GM12878 (cell line): ENCODE measurements at regions not wholly inside any gene's neighbourhood (a gene's known extent, or its start where the extent isn't known, plus 50 kb on each side); places are given as distances from the start of the nearest gene placed in this dataset.

Experiments used
- ATAC-seq: fragments of 200-7000 bp; cut with Tn5 transposase; 3 replicates; pipeline ENCODE4 v1.9.1; 2020; ENCODE audit warnings: mild to moderate bottlenecking, moderate library complexity
- BruUV-seq: library from RNA; stranded (reverse); fragments of 400-500 nt; replicated peaks from 2 replicates; lab custom pipeline; 2021; lab: Mats Ljungman, UMichigan
- CTCF ChIA-PET: fragments of 300-600 bp; sonication (Branson Sonifier 250); formaldehyde crosslinking; extraction: SDS; loops from one replicate; lab custom pipeline; 2021; ENCODE audit warnings: inconsistent platforms; lab: Yijun Ruan, JAX
- POLR2A ChIA-PET: fragments of 350-600 bp; formaldehyde crosslinking; extraction: SDS; loops from one replicate; lab custom pipeline; 2021; ENCODE audit warnings: inconsistent platforms; lab: Charles Lee
- RAD21 ChIA-PET: fragments of 300-600 bp; sonication (Branson Sonifier 250); formaldehyde crosslinking; loops from one replicate; lab custom pipeline; 2023; ENCODE audit warnings: antibody characterized with exemption; ENCODE audit not compliant: unreplicated experiment; lab: Charles Lee
- SMC1A ChIA-PET: fragments of 300-600 bp; sonication (Branson Sonifier 250); formaldehyde crosslinking; loops from one replicate; lab custom pipeline; 2023; ENCODE audit not compliant: unreplicated experiment, uncharacterized antibody; lab: Charles Lee
- DNase-seq: peaks from one replicate; pipeline ENCODE4 v3.0.0-alpha.2; 2011; ENCODE audit warnings: low read depth, low spot score
- FAIRE-seq: peaks from 3 replicates; lab custom pipeline; 2011; peaks lifted over from hg19 to GRCh38; lab: Jason Lieb, UNC
- H2AFZ ChIP-seq: 2 replicates; pipeline ENCODE4 v1.6.0; 2011; ENCODE audit warnings: low read depth, low read length, control low read depth; ENCODE audit not compliant: control insufficient read depth
- H3K27ac ChIP-seq: 2 replicates; pipeline ENCODE4 v1.5.1; 2011; ENCODE audit warnings: control low read depth; ENCODE audit not compliant: control insufficient read depth, insufficient read depth
- H3K27me3 ChIP-seq, 2 experiments: replicated peaks in 1 of 2; 2 replicates each; pipeline versions ENCODE4 v1.6.0 to v1.6.1; 2011; ENCODE audit warnings: low read length in 1 of 2; ENCODE audit not compliant: control insufficient read depth in 2 of 2, insufficient read depth in 2 of 2
- H3K36me3 ChIP-seq, 2 experiments: 2 replicates each; pipeline ENCODE4 v1.5.1; 2011; ENCODE audit warnings: low read length in 1 of 2; ENCODE audit not compliant: control insufficient read depth in 2 of 2, insufficient read depth in 2 of 2
- H3K4me1 ChIP-seq: 2 replicates; pipeline ENCODE4 v1.6.1; 2011; ENCODE audit warnings: mild to moderate bottlenecking, low read length, moderate library complexity, mixed read lengths; ENCODE audit not compliant: control insufficient read depth, insufficient read depth
- H3K4me2 ChIP-seq: 2 replicates; pipeline ENCODE4 v1.6.0; 2011; ENCODE audit warnings: control low read depth; ENCODE audit not compliant: control insufficient read depth, insufficient read depth
- H3K4me3 ChIP-seq: fragments of 200-600 bp; sonication (generic); 2 replicates; pipeline ENCODE4 v1.5.1; 2016
- H3K79me2 ChIP-seq: 2 replicates; pipeline ENCODE4 v1.6.0; 2011; ENCODE audit warnings: low read length; ENCODE audit not compliant: control insufficient read depth, insufficient read depth
- H3K9ac ChIP-seq: 2 replicates; pipeline ENCODE4 v1.8.0; 2011; ENCODE audit warnings: low read length, control low read depth, mixed read lengths; ENCODE audit not compliant: control insufficient read depth, insufficient read depth
- H3K9me3 ChIP-seq: replicated peaks from 3 replicates; pipeline ENCODE4 v1.5.1; 2011; ENCODE audit warnings: mild to moderate bottlenecking, low read length; ENCODE audit not compliant: control insufficient read depth, insufficient read depth
- H4K20me1 ChIP-seq: 2 replicates; pipeline ENCODE4 v1.6.0; 2011; ENCODE audit not compliant: control insufficient read depth, insufficient read depth
- CEBPZ ChIP-seq: fragments of 150-350 bp; IDR thresholded peaks from 2 replicates; pipeline ENCODE4 v1.6.1; 2016; ENCODE audit warnings: low read depth, low read length
- JUNB ChIP-seq: IDR thresholded peaks from 2 replicates; pipeline ENCODE4 v1.6.1; 2016; ENCODE audit warnings: antibody characterized with exemption, mild to moderate bottlenecking
- NR2F1 ChIP-seq: fragments of 450-650 bp; conservative IDR thresholded peaks from 2 replicates; pipeline ENCODE4 v1.6.1; 2017; ENCODE audit warnings: mild to moderate bottlenecking
- ZBTB4 ChIP-seq: fragments of 450-650 bp; formaldehyde crosslinking; IDR thresholded peaks from 2 replicates; pipeline ENCODE4 v1.4.0; 2022; ENCODE audit warnings: mild to moderate bottlenecking, moderate library complexity
- WGBS: methylation state at CpG from one replicate; pipeline ENCODE4 v1.1.6; 2016; ENCODE audit warnings: low lambda C conversion rate; ENCODE audit not compliant: insufficient replicate concordance, insufficient coverage; ENCODE audit errors: missing lambda C conversion rate; 5-methylcytosine and 5-hydroxymethylcytosine counted together
- in situ Hi-C: fragments of 300-500 bp; cut with MboI; formaldehyde crosslinking; loops from 9 replicates; pipeline ENCODE4 v1.14.3; 2018; ENCODE audit warnings: mixed read lengths
- intact Hi-C: fragments of 100-400 bp; cut with micrococcal nuclease; formaldehyde crosslinking; loops from one replicate; pipeline ENCODE4 v1.14.2; 2022; ENCODE audit not compliant: unreplicated experiment
- TF ChIP-seq, protein P1 (sequence below): fragments of 450-650 bp; IDR thresholded peaks from 2 replicates; pipeline ENCODE4 v1.6.1; 2017; ENCODE audit warnings: mild to moderate bottlenecking, moderate library complexity

DNA sequence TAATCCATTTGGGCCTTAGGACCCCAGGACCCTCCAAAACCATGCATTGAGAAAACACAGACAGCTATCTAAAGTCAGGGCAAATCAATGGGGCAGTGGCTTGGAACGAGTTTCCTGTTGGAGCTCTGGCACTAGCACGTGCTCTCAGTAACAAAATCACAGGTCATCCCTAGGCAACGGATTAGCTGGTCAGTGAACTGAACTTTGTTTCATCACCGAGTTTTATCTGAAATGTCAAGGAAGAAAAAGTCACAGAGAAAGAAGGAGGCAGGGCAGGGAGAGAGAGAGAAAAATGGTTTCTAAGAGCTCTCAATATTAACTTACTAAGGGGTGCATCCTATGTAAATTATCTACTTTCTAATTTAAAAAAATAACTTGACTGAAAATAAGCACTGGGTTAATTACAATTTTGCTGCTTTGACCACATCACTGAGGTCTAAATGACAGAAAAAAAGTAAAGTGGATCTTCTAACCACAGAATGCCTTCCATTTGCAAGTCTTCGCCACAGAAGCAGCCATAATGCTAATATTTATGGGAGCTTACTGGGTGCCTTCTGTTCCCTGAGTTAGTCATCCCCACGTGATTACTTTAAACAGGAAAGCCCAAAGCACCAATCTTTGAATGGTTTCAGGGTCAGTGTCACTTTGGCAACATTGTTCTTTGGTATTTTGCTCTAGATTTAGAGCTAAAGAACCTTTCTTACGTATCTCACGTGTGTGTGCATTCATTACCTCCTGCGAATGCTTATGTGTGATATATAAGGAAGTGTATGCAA is 503.9 kb downstream of the RASEF start (continued):
- no peak for TF ChIP-seq JUNB
- TF ChIP-seq CEBPZ: no peak
- no peak for TF ChIP-seq ZBTB4
- TF ChIP-seq NR2F1: no peak

GRCh38 chr9:82560036-82560435 is 502.9 kb downstream of the RASEF start:
- Histone ChIP-seq H3K27ac (no peak overlapping the region), H3K27me3 (no peaks in the 10 kb centered on the region), H3K4me1 (no peaks in the 10 kb centered on the region), H2AFZ (no peak overlapping the region), H3K79me2 (no peaks in the 10 kb centered on the region), H4K20me1 (no peaks in the 10 kb centered on the region), H3K4me2 (no peak overlapping the region), H3K9ac (no peak overlapping the region), H3K9me3 (no peaks in the 10 kb centered on the region), H3K4me3 (no peak overlapping the region)
- ChIA-PET POLR2A (no interaction called here), RAD21 (no interaction called here), SMC1A (no interaction called here), CTCF (no interaction called here)
- in situ Hi-C loops (no loop called here), intact Hi-C loops (no loop called here)
- no peak for FAIRE-seq
- ATAC-seq: no peak
- BruUV-seq: no TSS peak
- 47% methylated on average over 1 of the region's 1 CpG for WGBS
- no peak for DNase-seq
- TF ChIP-seq, protein P1, sequence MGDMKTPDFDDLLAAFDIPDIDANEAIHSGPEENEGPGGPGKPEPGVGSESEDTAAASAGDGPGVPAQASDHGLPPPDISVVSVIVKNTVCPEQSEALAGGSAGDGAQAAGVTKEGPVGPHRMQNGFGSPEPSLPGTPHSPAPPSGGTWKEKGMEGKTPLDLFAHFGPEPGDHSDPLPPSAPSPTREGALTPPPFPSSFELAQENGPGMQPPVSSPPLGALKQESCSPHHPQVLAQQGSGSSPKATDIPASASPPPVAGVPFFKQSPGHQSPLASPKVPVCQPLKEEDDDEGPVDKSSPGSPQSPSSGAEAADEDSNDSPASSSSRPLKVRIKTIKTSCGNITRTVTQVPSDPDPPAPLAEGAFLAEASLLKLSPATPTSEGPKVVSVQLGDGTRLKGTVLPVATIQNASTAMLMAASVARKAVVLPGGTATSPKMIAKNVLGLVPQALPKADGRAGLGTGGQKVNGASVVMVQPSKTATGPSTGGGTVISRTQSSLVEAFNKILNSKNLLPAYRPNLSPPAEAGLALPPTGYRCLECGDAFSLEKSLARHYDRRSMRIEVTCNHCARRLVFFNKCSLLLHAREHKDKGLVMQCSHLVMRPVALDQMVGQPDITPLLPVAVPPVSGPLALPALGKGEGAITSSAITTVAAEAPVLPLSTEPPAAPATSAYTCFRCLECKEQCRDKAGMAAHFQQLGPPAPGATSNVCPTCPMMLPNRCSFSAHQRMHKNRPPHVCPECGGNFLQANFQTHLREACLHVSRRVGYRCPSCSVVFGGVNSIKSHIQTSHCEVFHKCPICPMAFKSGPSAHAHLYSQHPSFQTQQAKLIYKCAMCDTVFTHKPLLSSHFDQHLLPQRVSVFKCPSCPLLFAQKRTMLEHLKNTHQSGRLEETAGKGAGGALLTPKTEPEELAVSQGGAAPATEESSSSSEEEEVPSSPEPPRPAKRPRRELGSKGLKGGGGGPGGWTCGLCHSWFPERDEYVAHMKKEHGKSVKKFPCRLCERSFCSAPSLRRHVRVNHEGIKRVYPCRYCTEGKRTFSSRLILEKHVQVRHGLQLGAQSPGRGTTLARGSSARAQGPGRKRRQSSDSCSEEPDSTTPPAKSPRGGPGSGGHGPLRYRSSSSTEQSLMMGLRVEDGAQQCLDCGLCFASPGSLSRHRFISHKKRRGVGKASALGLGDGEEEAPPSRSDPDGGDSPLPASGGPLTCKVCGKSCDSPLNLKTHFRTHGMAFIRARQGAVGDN: no peak
- TF ChIP-seq, all 136 proteins: peak for 0
- H3K36me3 ChIP-seq: no peaks in the 10 kb centered on the region
